Spleen (tissue), 7 donors: ENCODE measurements at regions not wholly inside any gene's neighbourhood (a gene's known extent, or its start where the extent isn't known, plus 50 kb on each side); places are given as distances from the start of the nearest gene placed in this dataset.

ENCODE experiments used
- CTCF ChIP-seq, 11 experiments: fragments of 200-600 bp in 7 of 11; fragments of 450-650 bp in 4 of 11; sonication (generic) in 4 of 11; IDR thresholded peaks in 8 of 11; conservative IDR thresholded peaks in 3 of 11; 1 replicate in 7 of 11; 2 replicates in 4 of 11; pipeline versions ENCODE4 v1.4.0 to v1.8.0; 2016 to 2021; ENCODE audit warnings: antibody characterized with exemption in 11 of 11, inconsistent platforms in 4 of 11, mild to moderate bottlenecking in 1 of 11
- POLR2A ChIP-seq, 3 donors: fragments of 450-650 bp; IDR thresholded peaks; one replicate each; pipeline ENCODE4 v1.5.1; 2017; ENCODE audit warnings: antibody characterized with exemption in 3 of 3, mild to moderate bottlenecking in 1 of 3
- POLR2AphosphoS5 ChIP-seq, 3 donors: sonication (generic); formaldehyde crosslinking; IDR thresholded peaks; one replicate each; pipeline ENCODE4 v1.5.1; 2017; ENCODE audit warnings: antibody characterized with exemption in 3 of 3
- donor health status: DM: no; HTN: no; CAD: no; lungs with moderate emphysema.
- donor health status: DM: no; HTN: no; CAD: no.
- donor health status: DM: no; HTN: no; CAD: no.

GRCh38 chr6:164321297-164321696 is 906.8 kb downstream of the QKI start:
- TF ChIP-seq POLR2A (IDR thresholded peaks at IDR 0.05) (no peak), CTCF (IDR thresholded peaks at IDR 0.05 in 8 of 11, conservative IDR thresholded peaks at IDR 0.05 in 3 of 11) (no peak), POLR2AphosphoS5 (IDR thresholded peaks at IDR 0.05) (no peak)
